ENCODE measurements at regions not wholly inside any gene's neighbourhood (a gene's known extent, or its start where the extent isn't known, plus 50 kb on each side); places are given as distances from the start of the nearest gene placed in this dataset.

- TF ChIP-seq CTCF (IDR thresholded peaks at IDR 0.05) (no peak), POLR2A (IDR thresholded peaks at IDR 0.05) (no peak), EP300 (IDR thresholded peaks at IDR 0.05) (no peak), POLR2AphosphoS5 (IDR thresholded peaks at IDR 0.05) (no peak)
Measured at GRCh38 chr1:94722181-94722580, 98.0 kb upstream of the SLC44A3 start.
